ENCODE measurements at regions not wholly inside any gene's neighbourhood (a gene's known extent, or its start where the extent isn't known, plus 50 kb on each side); places are given as distances from the start of the nearest gene placed in this dataset.

DNA sequence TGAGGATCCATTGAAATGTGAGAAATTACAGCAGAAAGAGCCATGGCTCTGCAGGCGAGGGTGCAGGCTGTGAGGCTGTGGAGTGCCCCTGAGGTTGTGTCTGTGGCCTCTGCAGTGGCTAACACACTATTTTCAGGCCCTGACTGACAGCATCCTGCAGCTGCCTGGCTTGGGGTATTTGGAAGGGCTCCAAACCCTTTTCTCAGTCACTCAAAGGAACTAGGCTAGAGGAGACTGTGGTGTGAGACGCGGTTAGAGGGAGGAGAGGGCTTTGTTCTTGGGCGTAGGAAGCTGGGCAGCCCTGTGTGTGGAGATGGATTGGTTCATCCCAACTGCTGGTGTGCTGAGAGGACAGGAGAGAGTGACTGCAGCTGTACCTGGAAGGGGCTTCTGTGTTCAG, 134.9 kb downstream of the RAMP3 start:
- Histone ChIP-seq H3K36me3 (ENCODE audit: control insufficient read depth, insufficient read depth, low read length) (no peaks in the 10 kb centered on the region), H3K9me3 (ENCODE audit: control insufficient read depth, insufficient read depth, low read length) (no peaks in the 10 kb centered on the region), H3K27me3 (ENCODE audit: control insufficient read depth, insufficient read depth, low read length) (peaks cover 5% of the 10 kb centered on the region), H3K4me3 (ENCODE audit: low read length) (no peak overlapping the region), H3K4me1 (ENCODE audit: control insufficient read depth, insufficient read depth, low read length) (no peaks in the 10 kb centered on the region), H3K27ac (ENCODE audit: low read length) (no peak overlapping the region)
- Mint-ChIP-seq H3K27ac (no peak overlapping the region), H3K36me3 (no peaks in the 10 kb centered on the region), H3K4me1 (peaks cover 9 to 10% of the 10 kb centered on the region in 2 donors), H3K4me3 (no peak overlapping the region), H3K27me3 (ENCODE audit: low read depth in 2 of 2) (peaks cover 21 to 23% of the 10 kb centered on the region in 2 donors), H3K9me3 (no peaks in the 10 kb centered on the region)
- 22% methylated on average over 4 of the region's 4 CpGs for WGBS (ENCODE audit: insufficient coverage)
- DNase-seq (no peak), ATAC-seq (peak in 1 of 3 donors; percentile 36)
- intact Hi-C loops (cut with micrococcal nuclease), result no loop called here
- TF ChIP-seq, protein P1, sequence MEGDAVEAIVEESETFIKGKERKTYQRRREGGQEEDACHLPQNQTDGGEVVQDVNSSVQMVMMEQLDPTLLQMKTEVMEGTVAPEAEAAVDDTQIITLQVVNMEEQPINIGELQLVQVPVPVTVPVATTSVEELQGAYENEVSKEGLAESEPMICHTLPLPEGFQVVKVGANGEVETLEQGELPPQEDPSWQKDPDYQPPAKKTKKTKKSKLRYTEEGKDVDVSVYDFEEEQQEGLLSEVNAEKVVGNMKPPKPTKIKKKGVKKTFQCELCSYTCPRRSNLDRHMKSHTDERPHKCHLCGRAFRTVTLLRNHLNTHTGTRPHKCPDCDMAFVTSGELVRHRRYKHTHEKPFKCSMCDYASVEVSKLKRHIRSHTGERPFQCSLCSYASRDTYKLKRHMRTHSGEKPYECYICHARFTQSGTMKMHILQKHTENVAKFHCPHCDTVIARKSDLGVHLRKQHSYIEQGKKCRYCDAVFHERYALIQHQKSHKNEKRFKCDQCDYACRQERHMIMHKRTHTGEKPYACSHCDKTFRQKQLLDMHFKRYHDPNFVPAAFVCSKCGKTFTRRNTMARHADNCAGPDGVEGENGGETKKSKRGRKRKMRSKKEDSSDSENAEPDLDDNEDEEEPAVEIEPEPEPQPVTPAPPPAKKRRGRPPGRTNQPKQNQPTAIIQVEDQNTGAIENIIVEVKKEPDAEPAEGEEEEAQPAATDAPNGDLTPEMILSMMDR (IDR thresholded peaks at IDR 0.05), result no peak

DNA sequence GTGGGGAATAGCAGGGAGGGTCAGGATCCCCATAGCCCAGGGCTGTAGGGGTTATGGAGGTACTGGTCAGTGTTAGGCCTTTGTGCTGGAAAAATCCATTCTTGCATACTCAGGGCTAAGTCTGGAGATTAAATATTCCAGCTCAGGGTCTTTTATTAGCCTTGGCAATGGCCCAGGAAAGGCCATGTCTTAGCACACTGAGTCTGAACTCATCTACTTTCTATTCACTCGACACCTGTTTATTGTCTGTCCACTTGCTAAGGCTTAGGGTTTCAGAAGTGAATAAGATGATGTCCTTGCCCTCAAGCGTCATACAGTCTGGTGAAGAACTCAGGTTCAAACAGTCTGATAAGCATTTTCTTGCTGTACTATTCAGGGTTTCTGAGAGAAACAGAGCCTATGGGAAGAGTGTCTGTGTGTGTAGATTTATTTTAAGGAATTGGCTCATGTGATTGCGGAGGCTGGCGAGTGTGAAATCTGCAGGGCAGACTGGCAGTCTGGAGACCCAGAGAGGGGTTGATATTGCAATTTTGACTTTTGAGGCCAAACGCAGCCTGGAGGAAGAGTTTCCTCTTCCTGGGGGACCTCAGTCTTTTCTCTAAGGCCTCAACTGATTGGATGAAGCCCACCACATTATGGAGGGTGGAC, 135.8 kb downstream of the RAMP3 start:
- DNase-seq (no peak), ATAC-seq (no peak)
- H3K4me1 Mint-ChIP-seq, result peaks cover 9 to 10% of the 10 kb centered on the region in 2 donors
- Histone ChIP-seq H3K36me3 (ENCODE audit: control insufficient read depth, insufficient read depth, low read length) (no peaks in the 10 kb centered on the region), H3K4me1 (ENCODE audit: control insufficient read depth, insufficient read depth, low read length) (no peaks in the 10 kb centered on the region), H3K27ac (ENCODE audit: low read length) (no peak overlapping the region), H3K4me3 (ENCODE audit: low read length) (no peak overlapping the region), H3K9me3 (ENCODE audit: control insufficient read depth, insufficient read depth, low read length) (no peaks in the 10 kb centered on the region), H3K27me3 (ENCODE audit: control insufficient read depth, insufficient read depth, low read length) (peaks cover 5% of the 10 kb centered on the region)
- no peaks in the 10 kb centered on the region for H3K9me3 Mint-ChIP-seq
- 90% methylated on average over 5 of the region's 5 CpGs for WGBS (ENCODE audit: insufficient coverage)
- intact Hi-C loops (cut with micrococcal nuclease), result no loop called here
- no peak overlapping the region for H3K4me3 Mint-ChIP-seq
- no peaks in the 10 kb centered on the region for H3K36me3 Mint-ChIP-seq
- TF ChIP-seq, protein P1 (IDR thresholded peaks at IDR 0.05), result no peak
- H3K27me3 Mint-ChIP-seq (ENCODE audit: low read depth in 2 of 2), result peaks cover 18 to 20% of the 10 kb centered on the region in 2 donors
- no peak overlapping the region for H3K27ac Mint-ChIP-seq

DNA sequence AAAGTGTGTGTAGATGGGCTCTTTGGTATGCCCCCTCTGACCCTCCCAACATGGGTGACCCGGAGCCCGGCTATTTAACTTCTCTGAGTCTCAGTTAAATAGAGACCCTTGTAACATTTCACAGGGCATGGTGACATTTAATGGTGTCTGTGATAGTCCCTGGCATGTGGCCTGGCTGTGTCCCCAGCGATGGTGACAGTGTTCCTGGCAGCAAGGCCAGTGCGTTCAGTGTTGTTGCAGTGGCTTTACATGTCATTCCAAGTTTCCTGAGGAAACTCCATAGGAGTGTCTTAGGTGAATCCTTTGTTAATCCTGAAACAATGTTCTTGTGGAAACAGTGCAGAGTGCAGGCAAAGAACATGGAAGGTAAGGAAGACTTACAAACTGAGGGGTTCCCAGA, 137.0 kb downstream of the RAMP3 start:
- H3K36me3 Mint-ChIP-seq, result no peaks in the 10 kb centered on the region
- 89% methylated on average over 4 of the region's 4 CpGs for WGBS (ENCODE audit: insufficient coverage)

More for the DNA sequence above, 137.0 kb downstream of the RAMP3 start:
- Mint-ChIP-seq H3K9me3 (no peaks in the 10 kb centered on the region), H3K4me1 (peaks cover 9 to 10% of the 10 kb centered on the region in 2 donors), H3K27me3 (ENCODE audit: low read depth in 2 of 2) (peaks cover 26 to 29% of the 10 kb centered on the region in 2 donors), H3K4me3 (no peak overlapping the region), H3K27ac (no peak overlapping the region)
- Histone ChIP-seq H3K9me3 (ENCODE audit: control insufficient read depth, insufficient read depth, low read length) (no peaks in the 10 kb centered on the region), H3K27ac (ENCODE audit: low read length) (no peak overlapping the region), H3K4me3 (ENCODE audit: low read length) (no peak overlapping the region), H3K4me1 (ENCODE audit: control insufficient read depth, insufficient read depth, low read length) (no peaks in the 10 kb centered on the region), H3K36me3 (ENCODE audit: control insufficient read depth, insufficient read depth, low read length) (no peaks in the 10 kb centered on the region), H3K27me3 (ENCODE audit: control insufficient read depth, insufficient read depth, low read length) (peaks cover 5% of the 10 kb centered on the region)
- no peak for ATAC-seq
- DNase-seq, result no peak
- intact Hi-C loops (cut with micrococcal nuclease), result no loop called here
- TF ChIP-seq, protein P1 (IDR thresholded peaks at IDR 0.05), result no peak

Data from natural killer cell (primary cell).